DND-41 (cell line): ENCODE measurements at regions not wholly inside any gene's neighbourhood (a gene's known extent, or its start where the extent isn't known, plus 50 kb on each side); places are given as distances from the start of the nearest gene placed in this dataset.

ENCODE experiments used
- ATAC-seq: fragments of 200-7000 bp; cut with Tn5 transposase; 3 replicates; pipeline ENCODE4 v1.9.1; 2021; ENCODE audit warnings: low read depth; ENCODE audit not compliant: insufficient read depth
- DNase-seq: peaks from one replicate; pipeline ENCODE4 v3.0.0-alpha.2; 2020
- H2AFZ ChIP-seq: 2 replicates; pipeline ENCODE4 v1.6.0; 2012; ENCODE audit warnings: low read depth, low read length
- H3K27ac ChIP-seq: 2 replicates; pipeline ENCODE4 v1.5.1; 2012; ENCODE audit warnings: low read length, inconsistent platforms
- H3K27me3 ChIP-seq: fragments of 200-600 bp; sonication (generic); 2 replicates; pipeline ENCODE4 v1.6.0; 2012; ENCODE audit warnings: low read length, mild to moderate bottlenecking, inconsistent platforms; ENCODE audit not compliant: insufficient read depth, poor library complexity
- H3K36me3 ChIP-seq: 2 replicates; pipeline ENCODE4 v1.5.1; 2012; ENCODE audit warnings: low read length, inconsistent platforms; ENCODE audit not compliant: insufficient read depth
- H3K4me1 ChIP-seq: 2 replicates; pipeline ENCODE4 v1.5.1; 2012; ENCODE audit warnings: mild to moderate bottlenecking, low read length; ENCODE audit not compliant: insufficient read depth
- H3K4me2 ChIP-seq: 2 replicates; pipeline ENCODE4 v1.6.0; 2012; ENCODE audit warnings: mild to moderate bottlenecking, moderate library complexity, low read length, inconsistent platforms; ENCODE audit not compliant: insufficient read depth
- H3K4me3 ChIP-seq, 2 experiments: fragments of 200-600 bp in 1 of 2; shearing (Covaris generic) in 1 of 2; 2 replicates each; pipeline ENCODE4 v1.5.1; 2012 to 2016; ENCODE audit warnings: inconsistent platforms in 2 of 2, low read length in 2 of 2, mild to moderate bottlenecking in 2 of 2, low read depth in 1 of 2, moderate library complexity in 1 of 2
- H3K79me2 ChIP-seq: 2 replicates; pipeline ENCODE4 v1.6.0; 2012; ENCODE audit warnings: low read length, inconsistent platforms; ENCODE audit not compliant: insufficient read depth
- H3K9ac ChIP-seq: 2 replicates; pipeline ENCODE4 v1.6.0; 2012; ENCODE audit warnings: low read depth, mild to moderate bottlenecking, inconsistent platforms, low read length, moderate library complexity
- H3K9me3 ChIP-seq: 2 replicates; pipeline ENCODE4 v1.5.1; 2012; ENCODE audit warnings: low read length, moderate library complexity, mild to moderate bottlenecking, inconsistent platforms; ENCODE audit not compliant: insufficient read depth, severe bottlenecking
- H4K20me1 ChIP-seq: 2 replicates; pipeline ENCODE4 v1.6.0; 2012; ENCODE audit warnings: low read length; ENCODE audit not compliant: insufficient read depth
- CTCF ChIP-seq: IDR thresholded peaks from 2 replicates; pipeline ENCODE4 v1.5.1; 2012; ENCODE audit warnings: borderline replicate concordance, low read length, moderate library complexity, mild to moderate bottlenecking; ENCODE audit not compliant: poor library complexity, severe bottlenecking; ENCODE audit errors: extremely low read depth
- EZH2 ChIP-seq: IDR thresholded peaks from 3 replicates; pipeline ENCODE4 v1.6.1; 2012; ENCODE audit warnings: borderline replicate concordance, low read depth, mild to moderate bottlenecking, moderate library complexity, low read length, inconsistent platforms; ENCODE audit not compliant: severe bottlenecking

DNA sequence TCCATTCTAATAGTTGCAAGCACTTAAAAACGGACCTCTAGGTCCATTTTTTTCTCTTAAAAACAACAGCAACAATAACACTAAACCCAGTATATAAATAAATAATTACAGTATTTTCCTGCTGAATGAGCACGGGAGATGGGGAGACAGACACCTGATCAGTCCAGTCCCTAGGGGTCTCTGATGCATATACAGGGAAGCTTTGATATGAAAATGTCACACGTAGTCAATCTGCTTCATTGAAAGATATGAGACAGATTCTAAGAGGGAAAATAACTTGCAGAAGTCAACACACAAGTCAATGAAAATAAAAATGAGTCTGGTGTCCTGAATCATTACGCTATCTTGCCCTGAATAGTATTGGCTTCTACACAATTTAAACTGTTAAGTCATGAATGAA, 523.3 kb upstream of the SLC8A1 start:
- Histone ChIP-seq H3K9ac (no peak overlapping the region), H3K27me3 (no peaks in the 10 kb centered on the region), H3K79me2 (no peaks in the 10 kb centered on the region), H3K4me1 (no peaks in the 10 kb centered on the region), H3K9me3 (no peaks in the 10 kb centered on the region), H3K4me3 (no peak overlapping the region), H3K4me2 (no peak overlapping the region), H2AFZ (no peak overlapping the region), H3K27ac (no peak overlapping the region), H4K20me1 (no peaks in the 10 kb centered on the region), H3K36me3 (no peaks in the 10 kb centered on the region)
- DNase-seq (no peak), ATAC-seq (no peak)
- TF ChIP-seq CTCF = no peak
- TF ChIP-seq EZH2 = no peak

DNA sequence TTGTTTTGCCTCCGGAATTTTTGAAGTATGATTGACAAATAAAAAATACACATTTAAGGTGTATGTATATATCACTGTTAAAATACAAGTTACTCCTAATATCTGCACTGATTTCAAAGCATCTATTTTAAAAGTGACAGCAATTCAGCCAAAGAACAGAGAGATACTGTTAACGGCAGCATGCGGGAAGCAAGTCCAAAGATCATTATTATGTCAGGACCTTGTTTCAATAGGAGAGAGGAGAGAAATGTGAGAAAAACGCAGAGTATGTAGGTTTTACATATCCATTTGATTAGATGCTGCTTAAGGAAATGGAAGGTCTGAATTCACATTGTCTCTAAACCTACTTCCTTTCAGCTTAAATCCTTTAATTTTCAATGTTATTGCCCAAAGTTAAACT, 545.5 kb upstream of the SLC8A1 start:
- no peaks in the 10 kb centered on the region for H3K4me1 ChIP-seq
- no peak for DNase-seq
- no peak overlapping the region for H2AFZ ChIP-seq
- H3K4me3 ChIP-seq = no peak overlapping the region
- H3K9ac ChIP-seq = no peak overlapping the region
- no peak overlapping the region for H3K4me2 ChIP-seq
- H3K27ac ChIP-seq = no peak overlapping the region
- H3K27me3 ChIP-seq = no peaks in the 10 kb centered on the region
- TF ChIP-seq CTCF = no peak
- TF ChIP-seq EZH2 = no peak
- H3K79me2 ChIP-seq = no peaks in the 10 kb centered on the region
- no peaks in the 10 kb centered on the region for H4K20me1 ChIP-seq
- no peaks in the 10 kb centered on the region for H3K36me3 ChIP-seq
- no peak for ATAC-seq
- H3K9me3 ChIP-seq = no peaks in the 10 kb centered on the region

GRCh38 chr2:41000374-41000773, 548.5 kb upstream of the SLC8A1 start:
- no peak overlapping the region for H3K27ac ChIP-seq
- H3K9ac ChIP-seq = no peak overlapping the region
- no peak overlapping the region for H3K4me2 ChIP-seq
- no peaks in the 10 kb centered on the region for H3K27me3 ChIP-seq
- ATAC-seq = no peak
- H2AFZ ChIP-seq = no peak overlapping the region
- H3K36me3 ChIP-seq = no peaks in the 10 kb centered on the region
- H3K9me3 ChIP-seq = no peaks in the 10 kb centered on the region
- H3K4me3 ChIP-seq = no peak overlapping the region
- DNase-seq = no peak
- no peaks in the 10 kb centered on the region for H3K79me2 ChIP-seq
- no peaks in the 10 kb centered on the region for H3K4me1 ChIP-seq
- H4K20me1 ChIP-seq = no peaks in the 10 kb centered on the region
- TF ChIP-seq CTCF (no peak), EZH2 (no peak)

DNA sequence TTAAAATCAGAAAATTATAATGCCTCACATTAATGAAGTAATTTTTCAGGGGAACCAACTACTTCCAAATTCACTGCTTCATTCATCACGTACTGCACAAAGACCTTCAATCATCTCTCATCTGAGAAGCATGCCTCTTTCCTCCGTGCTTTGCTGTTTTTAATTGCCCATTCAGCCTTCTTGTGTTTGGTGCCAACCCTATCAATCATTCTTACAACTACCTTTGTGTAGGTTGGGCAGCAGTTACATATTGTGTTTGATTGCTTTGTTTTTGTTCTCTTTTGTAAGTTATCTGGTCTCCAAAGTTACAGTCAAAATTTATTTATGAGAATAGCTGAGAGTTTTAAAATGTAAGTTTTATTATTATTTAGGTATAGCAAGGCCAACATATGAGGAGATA, 549.0 kb upstream of the SLC8A1 start:
- no peak overlapping the region for H3K27ac ChIP-seq
- no peaks in the 10 kb centered on the region for H3K27me3 ChIP-seq
- no peaks in the 10 kb centered on the region for H3K79me2 ChIP-seq
- no peaks in the 10 kb centered on the region for H4K20me1 ChIP-seq
- DNase-seq (no peak), ATAC-seq (no peak)
- no peak overlapping the region for H2AFZ ChIP-seq
- no peaks in the 10 kb centered on the region for H3K9me3 ChIP-seq
- H3K36me3 ChIP-seq = no peaks in the 10 kb centered on the region
- no peaks in the 10 kb centered on the region for H3K4me1 ChIP-seq
- TF ChIP-seq CTCF = no peak
- no peak for TF ChIP-seq EZH2
- no peak overlapping the region for H3K9ac ChIP-seq
- no peak overlapping the region for H3K4me3 ChIP-seq
- H3K4me2 ChIP-seq = no peak overlapping the region
